HG03469 (cell line): ENCODE measurements at regions not wholly inside any gene's neighbourhood (a gene's known extent, or its start where the extent isn't known, plus 50 kb on each side); places are given as distances from the start of the nearest gene placed in this dataset.
"Not testable (repeated sequence)": the region's sequence is repeated elsewhere in the genome, so short reads cannot be mapped to it uniquely, and the experiment has no call there.

Source experiments
- ATAC-seq: cut with Tn5 transposase; IDR thresholded peaks from one replicate; pipeline ENCODE4 v1.9.1; 2021; ENCODE audit warnings: mild to moderate bottlenecking, moderate library complexity, moderate number of reproducible peaks; ENCODE audit not compliant: unreplicated experiment

GRCh38 chr7:29696402-29696801 is 109.9 kb upstream of the WIPF3 start:
- not testable (repeated sequence) for ATAC-seq

- ATAC-seq = not testable (repeated sequence)
Measured at GRCh38 chr7:29699723-29700122, 106.6 kb upstream of the WIPF3 start.

DNA sequence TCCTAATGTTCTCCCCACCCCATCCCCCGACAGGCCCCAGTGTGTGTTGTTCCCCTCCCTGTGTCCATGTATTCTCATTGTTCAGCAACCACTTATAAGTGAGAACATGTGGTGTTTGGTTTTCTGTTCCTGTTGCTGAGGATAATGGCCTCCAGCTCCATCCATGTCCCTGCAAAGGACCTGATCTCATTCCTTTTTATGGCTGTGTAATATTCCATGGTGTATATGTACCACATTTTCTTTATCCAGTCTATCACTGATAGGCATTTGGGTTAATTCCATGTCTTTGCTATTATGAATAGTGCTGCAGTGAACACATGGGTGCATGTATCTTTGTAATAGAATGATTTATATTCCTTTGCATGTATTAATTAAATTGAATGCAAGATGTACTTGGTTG is 104.8 kb upstream of the WIPF3 start:
- not testable (repeated sequence) for ATAC-seq

- not testable (repeated sequence) for ATAC-seq
Measured at GRCh38 chr7:29703830-29704229, 102.5 kb upstream of the WIPF3 start.

DNA sequence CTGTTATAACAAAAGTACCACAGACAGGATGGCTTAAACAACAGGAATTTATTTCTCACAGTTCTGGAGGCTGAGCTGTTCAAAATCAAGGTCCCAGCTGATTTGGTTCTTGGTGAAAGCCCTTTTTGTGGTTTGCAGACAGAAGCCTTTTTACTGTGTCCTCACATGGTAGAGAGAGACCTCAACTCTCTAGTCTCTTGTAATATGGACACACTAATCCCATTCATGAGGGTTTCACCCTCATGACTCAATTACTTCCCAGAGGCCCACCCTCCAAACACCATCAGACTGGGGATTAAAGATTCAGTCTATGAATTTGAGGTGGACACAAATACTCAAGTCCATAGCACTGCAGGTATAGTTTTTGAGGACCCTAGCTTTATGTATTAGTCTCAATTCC is 97.3 kb upstream of the WIPF3 start:
- not testable (repeated sequence) for ATAC-seq

GRCh38 chr7:29723127-29723526 is 83.2 kb upstream of the WIPF3 start:
- ATAC-seq = not testable (repeated sequence)

DNA sequence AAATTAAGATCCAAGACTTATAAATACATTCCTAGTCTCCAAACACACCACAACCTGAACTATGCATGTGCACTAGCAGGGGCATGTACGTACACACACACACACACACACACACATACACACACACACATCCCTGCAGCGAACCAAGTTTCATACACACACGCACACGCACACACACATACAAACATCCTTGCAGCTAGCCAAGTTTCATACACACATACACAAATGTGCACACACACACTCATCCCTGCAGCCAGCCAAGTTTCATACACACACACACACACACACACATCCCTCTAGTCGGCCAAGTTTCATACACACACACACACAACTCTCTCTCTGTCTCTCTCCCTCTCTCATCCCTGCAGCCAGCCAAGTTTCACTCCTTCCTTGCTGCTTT is 82.7 kb upstream of the WIPF3 start:
- ATAC-seq = no peak

- not testable (repeated sequence) for ATAC-seq
Measured at GRCh38 chr7:29729534-29730165, 76.7 kb upstream of the WIPF3 start.

GRCh38 chr7:29734246-29734731 is 72.0 kb upstream of the WIPF3 start:
- ATAC-seq = no peak

GRCh38 chr7:29747645-29748245 is 58.6 kb upstream of the WIPF3 start:
- not testable (repeated sequence) for ATAC-seq

GRCh38 chr7:29748286-29749099 is 57.8 kb upstream of the WIPF3 start:
- ATAC-seq = no peak

DNA sequence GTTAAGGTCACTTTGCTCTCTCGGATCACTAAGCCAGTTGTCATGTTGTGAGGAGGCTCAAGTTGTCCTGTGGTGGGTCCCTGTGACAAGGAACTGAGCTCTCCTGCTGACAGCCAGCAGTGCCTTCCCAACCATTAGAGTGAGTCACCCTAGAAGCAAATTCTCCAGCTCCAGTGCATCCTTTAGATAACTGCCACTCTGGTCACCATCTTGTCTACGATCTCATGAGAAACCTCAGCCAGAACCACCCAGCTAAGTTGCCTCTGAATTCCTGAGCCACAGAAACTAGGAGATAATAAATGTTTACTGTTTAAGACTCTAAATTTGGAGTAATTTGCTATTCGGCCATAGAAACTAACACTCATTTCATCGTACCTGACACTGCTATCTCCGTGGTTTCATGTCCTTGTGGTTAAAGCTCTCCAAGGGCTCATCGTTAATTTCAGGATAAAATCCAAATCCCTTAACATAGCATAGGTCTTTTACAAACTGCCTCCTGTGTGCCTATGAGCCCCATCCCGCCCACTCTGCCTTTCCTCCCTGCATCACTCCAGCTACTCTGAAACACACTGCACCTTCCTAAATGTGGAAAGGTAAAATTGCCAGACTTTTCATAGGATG is 56.5 kb upstream of the WIPF3 start:
- no peak for ATAC-seq

DNA sequence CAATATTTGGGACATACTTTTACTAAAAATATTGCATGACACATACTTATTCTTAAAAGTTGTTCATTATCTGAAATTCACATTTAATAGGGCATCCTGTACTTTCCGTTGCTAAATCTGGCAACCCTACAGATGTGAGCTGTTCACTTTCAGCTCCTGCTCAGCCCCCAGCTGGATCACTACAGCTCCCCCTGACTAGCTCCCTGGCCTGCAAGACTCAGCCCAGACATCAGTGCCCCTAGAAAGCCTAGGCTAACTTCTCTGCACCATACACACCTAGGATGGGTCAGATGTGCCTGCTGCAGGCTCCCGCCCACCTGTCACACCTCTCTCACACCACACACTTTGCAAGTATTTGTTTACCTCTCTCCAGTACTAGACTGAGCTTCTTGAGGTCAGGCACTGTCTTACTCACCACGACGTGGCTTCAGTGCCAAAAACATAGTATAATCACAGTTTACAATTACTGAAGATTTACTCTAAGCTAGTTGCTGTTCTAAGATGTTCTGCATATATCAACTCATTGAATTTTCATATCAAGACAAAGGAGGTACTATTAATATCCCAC is 55.9 kb upstream of the WIPF3 start:
- not testable (repeated sequence) for ATAC-seq

- ATAC-seq = not testable (repeated sequence)
Measured at GRCh38 chr7:29751012-29751411, 55.3 kb upstream of the WIPF3 start.

DNA sequence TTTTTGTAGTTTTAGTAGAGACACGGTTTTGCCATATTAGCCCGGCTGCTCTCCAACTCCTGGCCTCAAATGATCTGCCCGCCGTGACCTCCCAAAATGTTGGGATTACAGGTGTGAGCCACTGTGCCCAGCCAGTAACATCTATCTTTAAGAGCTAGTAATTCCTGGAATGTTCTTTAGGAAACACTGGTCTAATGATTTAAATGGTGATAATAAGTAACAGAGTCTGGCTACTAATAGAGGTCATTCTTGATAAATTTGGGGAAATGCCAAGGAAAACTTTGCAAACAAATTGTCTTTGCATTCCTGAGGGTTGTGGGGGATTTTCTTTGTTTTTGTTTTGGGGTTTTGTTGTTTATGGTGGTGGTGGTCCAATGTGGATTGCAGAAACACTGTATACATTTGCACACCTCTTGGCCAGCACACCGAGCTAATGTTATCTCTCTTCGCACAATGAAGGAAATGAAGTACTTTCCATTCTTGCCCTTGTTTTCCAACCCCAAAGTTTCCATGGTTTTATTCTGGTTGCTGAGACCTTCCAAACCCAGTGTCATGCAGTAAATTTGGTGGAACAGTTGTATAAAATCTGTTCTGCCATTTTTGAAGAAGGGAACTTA is 51.3 kb upstream of the WIPF3 start:
- no peak for ATAC-seq
